Body of pancreas (tissue), 4 donors: ENCODE measurements at regions not wholly inside any gene's neighbourhood (a gene's known extent, or its start where the extent isn't known, plus 50 kb on each side); places are given as distances from the start of the nearest gene placed in this dataset.

Experiments used
- CTCF ChIP-seq, 7 experiments: fragments of 450-650 bp in 4 of 7; fragments of 200-600 bp in 3 of 7; sonication (generic) in 3 of 7; IDR thresholded peaks; one replicate each; pipeline ENCODE4 v1.5.1; 2016 to 2019; ENCODE audit warnings: antibody characterized with exemption in 7 of 7
- POLR2A ChIP-seq, 3 donors: fragments of 450-650 bp; IDR thresholded peaks; one replicate each; pipeline ENCODE4 v1.6.1; 2016; ENCODE audit warnings: antibody characterized with exemption in 3 of 3, mild to moderate bottlenecking in 2 of 3

- TF ChIP-seq CTCF (IDR thresholded peaks at IDR 0.05): no peak
- no peak for TF ChIP-seq POLR2A (IDR thresholded peaks at IDR 0.05)
Measured at GRCh38 chr1:170471398-170472053, 60.4 kb upstream of the GORAB start.
